HG02798 (cell line): ENCODE measurements at regions not wholly inside any gene's neighbourhood (a gene's known extent, or its start where the extent isn't known, plus 50 kb on each side); places are given as distances from the start of the nearest gene placed in this dataset.

Experiments
- ATAC-seq: cut with Tn5 transposase; IDR thresholded peaks from one replicate; pipeline ENCODE4 v1.9.1; 2021; ENCODE audit warnings: mild to moderate bottlenecking; ENCODE audit not compliant: unreplicated experiment, poor library complexity

GRCh38 chr12:17695495-17695894 lies 394.5 kb downstream of the RERGL start:
- ATAC-seq = no peak

- no peak for ATAC-seq
Measured at GRCh38 chr12:17691369-17691768, 398.6 kb downstream of the RERGL start.

GRCh38 chr12:17680220-17680619 lies 409.8 kb downstream of the RERGL start:
- no peak for ATAC-seq

DNA sequence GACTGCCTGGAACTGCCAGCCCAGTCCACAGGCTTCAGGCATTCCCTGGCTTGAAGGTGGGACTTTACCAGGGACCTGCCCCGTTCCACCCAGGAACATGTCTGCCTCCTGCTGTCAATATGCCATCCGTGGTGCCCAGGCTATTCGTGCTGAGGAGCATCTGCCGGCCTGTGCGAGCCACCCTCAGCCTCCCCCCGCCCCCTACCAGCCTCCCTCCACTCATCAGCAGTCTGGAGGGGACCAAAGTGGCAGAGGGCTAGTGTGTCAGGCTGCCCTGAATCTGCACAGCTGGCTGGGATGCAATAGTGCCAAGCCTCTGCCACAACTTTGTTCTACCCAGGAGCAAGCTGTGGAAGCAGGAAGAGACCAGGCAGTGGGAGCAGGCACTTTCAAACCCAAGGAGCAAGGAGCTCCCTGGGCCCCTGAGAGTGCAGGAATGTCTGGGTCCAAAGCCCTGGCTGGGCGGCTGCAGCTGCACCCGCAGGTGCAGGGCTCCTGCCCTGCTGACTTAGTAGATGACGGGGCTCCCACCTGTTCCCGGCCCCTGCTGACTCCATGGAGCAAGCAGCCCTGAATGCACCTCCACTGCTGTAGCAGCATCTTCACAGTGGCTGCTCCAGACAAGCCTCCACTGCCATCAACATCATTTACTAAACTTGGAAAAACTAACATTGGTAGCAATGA lies 423.2 kb downstream of the RERGL start:
- ATAC-seq = no peak

GRCh38 chr12:17665839-17666238 lies 424.2 kb downstream of the RERGL start:
- no peak for ATAC-seq

GRCh38 chr12:17661250-17661649 lies 428.7 kb downstream of the RERGL start:
- no peak for ATAC-seq

GRCh38 chr12:17652436-17652835 lies 437.6 kb downstream of the RERGL start:
- no peak for ATAC-seq

- ATAC-seq = no peak
Measured at GRCh38 chr12:17642340-17642650, 447.7 kb downstream of the RERGL start.

DNA sequence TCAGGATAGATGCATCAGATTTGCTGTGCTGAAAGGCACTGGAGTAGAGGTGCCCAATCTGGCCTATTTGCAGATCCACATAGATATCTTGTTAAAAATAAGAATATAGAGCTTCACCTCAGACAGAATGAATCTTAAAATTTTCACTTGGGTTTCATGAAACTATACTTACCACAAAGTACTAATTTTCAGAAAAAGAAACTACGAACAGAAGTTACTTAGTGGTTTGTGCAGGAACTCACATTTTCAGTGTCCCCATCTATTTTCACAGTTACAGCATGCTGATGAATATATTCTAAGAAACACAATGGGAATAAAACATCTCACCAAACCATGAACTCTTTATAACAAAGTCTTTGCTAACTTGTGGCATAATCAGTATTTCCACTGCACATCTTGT lies 449.4 kb downstream of the RERGL start:
- no peak for ATAC-seq

GRCh38 chr12:17618831-17619230 lies 471.2 kb downstream of the RERGL start:
- no peak for ATAC-seq

- no peak for ATAC-seq
Measured at GRCh38 chr12:17609701-17610100, 480.3 kb downstream of the RERGL start.

- ATAC-seq = no peak
Measured at GRCh38 chr12:17609153-17609552, 480.8 kb downstream of the RERGL start.

DNA sequence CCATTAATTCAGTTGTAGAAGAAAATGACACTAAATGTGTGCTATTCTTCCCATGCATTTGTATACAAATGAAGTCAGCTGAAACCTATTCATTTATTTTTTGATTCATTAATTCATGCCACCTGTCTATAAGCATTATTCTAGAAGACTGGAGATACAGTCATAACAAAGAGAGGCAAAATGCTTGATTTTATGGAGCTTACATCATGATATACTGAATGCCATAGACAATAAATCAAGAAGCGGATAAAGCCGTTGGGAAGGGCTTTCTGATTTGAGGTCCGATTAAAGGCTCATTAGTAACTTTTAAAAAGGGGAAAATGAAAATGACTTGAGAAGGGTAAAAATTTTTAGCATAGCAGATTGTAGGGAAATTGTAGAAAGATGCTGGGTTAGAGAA lies 494.9 kb downstream of the RERGL start:
- no peak for ATAC-seq

GRCh38 chr12:17593715-17594406 lies 496.1 kb downstream of the RERGL start:
- ATAC-seq = no peak

DNA sequence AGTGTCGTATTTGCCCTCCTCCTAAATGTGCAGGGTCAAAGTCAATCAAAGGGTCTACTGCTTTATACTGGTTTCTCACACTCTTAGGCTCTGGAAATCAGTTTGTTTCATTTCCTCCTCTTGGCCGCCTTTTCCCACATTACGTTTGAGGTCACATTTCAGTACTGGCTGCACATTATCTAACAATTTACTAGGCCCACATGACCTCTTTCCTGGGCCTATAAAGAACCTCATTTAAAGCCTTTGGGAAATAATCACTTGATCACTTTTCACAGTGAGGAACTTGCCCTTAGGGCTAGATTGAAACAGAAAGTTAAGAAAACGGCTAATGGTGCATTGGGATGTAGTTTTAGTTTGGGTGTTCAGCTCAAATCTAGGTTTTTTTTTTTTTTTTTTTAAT lies 497.5 kb downstream of the RERGL start:
- ATAC-seq = no peak

- ATAC-seq = no peak
Measured at GRCh38 chr12:17591005-17591681, 498.9 kb downstream of the RERGL start.

DNA sequence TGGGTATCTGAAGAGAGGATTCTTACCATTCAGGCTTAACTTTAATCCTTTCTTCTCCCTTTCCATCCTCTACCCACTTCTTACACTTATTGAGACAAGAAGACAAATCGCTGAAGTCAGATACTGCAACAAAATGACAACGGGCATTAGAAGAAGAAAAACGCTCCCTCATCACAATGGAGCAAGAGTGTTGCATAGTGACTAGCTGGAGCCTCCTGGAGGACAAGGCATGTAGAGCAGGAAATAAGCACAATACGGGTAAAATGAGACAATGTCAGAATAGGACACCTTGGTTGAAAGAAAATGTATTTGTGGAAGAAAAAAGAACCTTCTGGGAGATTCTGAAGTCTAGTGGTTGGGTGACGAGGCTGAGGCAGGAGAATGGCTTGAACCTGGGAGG lies 501.0 kb downstream of the RERGL start:
- peak; percentile 59 for ATAC-seq

DNA sequence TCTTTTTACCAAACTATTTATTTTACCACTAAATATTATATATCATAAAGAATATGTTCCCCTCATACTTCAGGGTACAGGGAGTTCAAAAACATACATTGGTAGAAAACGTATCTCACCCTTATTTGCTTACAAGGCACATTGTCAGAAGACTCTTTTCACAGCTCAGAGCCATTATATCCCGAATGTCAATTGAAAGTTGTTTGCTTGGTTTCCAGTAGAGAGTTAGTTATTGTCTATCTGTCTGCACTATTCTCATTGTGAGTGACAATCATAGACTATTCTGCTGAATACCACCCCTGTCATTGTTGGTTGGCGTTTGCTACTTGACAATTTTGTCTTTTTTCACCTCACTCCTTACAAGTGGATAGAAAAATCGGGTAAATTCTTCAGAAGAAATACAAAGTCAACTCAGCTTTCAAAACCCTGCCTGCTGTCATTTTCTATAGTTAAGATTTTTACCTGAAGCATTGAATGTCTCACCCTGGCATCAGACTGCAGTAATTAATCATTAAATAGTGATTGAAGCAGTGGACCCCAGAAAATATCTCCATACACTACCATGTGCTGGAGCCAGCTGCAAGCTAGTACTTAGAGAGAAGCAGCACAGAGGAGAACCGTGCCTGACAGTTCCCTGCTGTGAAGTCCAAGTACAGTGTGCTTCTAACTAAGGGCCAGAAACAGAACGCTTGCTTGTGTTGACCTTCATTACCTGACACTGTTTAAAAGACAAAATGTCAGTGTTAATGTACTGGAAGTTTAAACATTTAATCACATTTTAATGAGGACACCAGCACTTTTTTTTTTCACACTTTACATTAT lies 510.6 kb downstream of the RERGL start:
- ATAC-seq = no peak

GRCh38 chr12:17577405-17577804 lies 512.6 kb downstream of the RERGL start:
- ATAC-seq = no peak

DNA sequence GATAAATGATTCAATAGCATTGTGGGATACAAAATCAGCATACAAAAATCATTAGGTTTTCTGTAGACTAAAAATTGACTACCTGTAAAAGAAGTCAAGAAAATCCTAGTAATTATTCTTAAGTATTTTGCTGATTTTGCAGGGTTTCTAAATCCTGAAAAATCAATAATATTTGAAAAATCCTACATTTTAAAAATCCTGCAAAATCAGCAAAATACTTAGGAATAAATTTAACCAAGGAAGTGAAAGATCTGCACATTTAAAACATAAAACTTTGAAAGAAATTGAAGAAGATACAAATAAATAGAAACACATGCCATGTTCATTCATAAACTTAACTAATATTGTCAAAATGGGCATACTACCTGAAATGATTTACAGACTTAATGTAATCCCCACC lies 517.7 kb downstream of the RERGL start:
- no peak for ATAC-seq

DNA sequence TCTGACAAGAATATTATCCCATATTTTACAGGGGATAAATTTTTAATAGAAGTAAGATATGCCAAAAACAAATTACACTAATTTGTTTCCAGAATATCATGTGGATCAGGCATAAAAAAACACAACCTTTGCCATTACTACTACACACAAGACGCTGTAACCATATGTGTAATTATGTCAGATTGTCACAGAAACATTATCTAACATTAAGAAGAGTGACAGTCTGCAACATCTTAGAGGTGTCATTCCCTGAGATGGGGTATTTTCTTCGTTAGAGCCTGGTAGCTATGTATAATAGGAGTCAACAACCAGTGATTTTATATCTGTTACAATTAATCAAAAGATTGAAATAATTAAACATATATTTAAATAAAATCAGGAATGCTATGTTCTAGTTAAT lies 518.9 kb downstream of the RERGL start:
- ATAC-seq = no peak
